ENCODE measurements at regions not wholly inside any gene's neighbourhood (a gene's known extent, or its start where the extent isn't known, plus 50 kb on each side); places are given as distances from the start of the nearest gene placed in this dataset.
"Not testable (repeated sequence)": the region's sequence is repeated elsewhere in the genome, so short reads cannot be mapped to it uniquely, and the experiment has no call there.

DNA sequence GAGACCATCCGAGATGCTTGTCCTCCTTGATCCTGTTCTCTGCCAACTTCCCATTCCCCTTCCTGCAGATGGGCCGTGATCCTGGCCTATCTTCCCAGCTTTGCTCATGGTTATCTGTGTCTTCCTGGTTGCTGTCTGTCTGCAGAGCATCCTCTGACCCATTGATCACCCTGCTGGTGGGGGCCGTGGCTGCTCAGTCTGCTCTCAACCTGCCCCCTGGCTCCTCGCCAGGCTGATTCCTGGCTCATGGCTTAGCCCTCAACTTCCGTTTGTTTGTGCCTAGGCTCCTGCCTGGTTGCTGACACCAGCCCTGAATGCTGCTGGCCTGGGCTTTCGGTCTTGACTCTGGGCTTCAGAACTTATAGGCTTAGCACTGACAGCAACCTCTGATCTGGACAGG lies 67.1 kb upstream of the SMIM15 start:
- Mint-ChIP-seq H3K36me3 (ENCODE audit: low read depth) (no peaks in the 10 kb centered on the region), H3K27me3 (no peaks in the 10 kb centered on the region), H3K27ac (no peak overlapping the region), H3K9me3 (no peaks in the 10 kb centered on the region), H3K4me1 (ENCODE audit: low read depth) (peaks cover 2% of the 10 kb centered on the region), H3K4me3 (no peak overlapping the region)
- ATAC-seq (no peak), DNase-seq (no peak)
- ChIA-PET CTCF (no interaction called here), POLR2A (interaction anchor here (0.7 kb wide), 1 partner anchor 15 kb away, joined by 4 read pairs; no protein-coding TSS in a partner anchor)
- intact Hi-C loops (cut with micrococcal nuclease): no loop called here
- no peak for TF ChIP-seq CTCF (IDR thresholded peaks at IDR 0.05)

GRCh38 chr5:61230492-61230891 lies 68.2 kb upstream of the SMIM15 start:
- Mint-ChIP-seq H3K9me3 (no peaks in the 10 kb centered on the region), H3K27me3 (no peaks in the 10 kb centered on the region), H3K36me3 (ENCODE audit: low read depth) (no peaks in the 10 kb centered on the region), H3K4me3 (no peak overlapping the region), H3K4me1 (ENCODE audit: low read depth) (peaks cover 2% of the 10 kb centered on the region), H3K27ac (no peak overlapping the region)
- POLR2A ChIA-PET: no interaction called here
- CTCF ChIA-PET: no interaction called here
- no peak for DNase-seq
- no peak for ATAC-seq
- intact Hi-C loops (cut with micrococcal nuclease): no loop called here
- TF ChIP-seq CTCF (IDR thresholded peaks at IDR 0.05): no peak

DNA sequence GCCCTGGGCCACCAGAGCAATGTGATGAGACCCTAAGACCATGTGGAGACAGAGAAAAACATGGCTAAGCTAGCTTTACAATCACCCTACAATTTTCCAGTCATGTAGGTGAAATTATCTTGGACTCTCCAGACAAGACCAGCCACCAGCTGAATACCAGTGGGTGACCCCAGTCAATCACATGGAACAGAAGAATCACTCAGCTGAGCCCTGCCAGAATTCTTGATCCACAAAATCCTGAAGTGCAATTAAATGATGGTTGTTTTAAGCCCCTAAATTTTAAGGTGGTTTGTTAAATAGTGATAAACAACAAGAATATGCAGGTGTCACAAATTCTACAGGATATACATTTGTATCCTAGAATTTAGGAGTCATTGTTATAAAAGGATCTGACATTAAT lies 69.5 kb upstream of the SMIM15 start:
- intact Hi-C loops (cut with micrococcal nuclease): no loop called here
- POLR2A ChIA-PET: no interaction called here

GRCh38 chr5:61232490-61233050 lies 70.3 kb upstream of the SMIM15 start:
- CTCF ChIA-PET: interaction anchor here (1.9 kb wide), 1 partner anchor 15 kb away, joined by 5 read pairs; no protein-coding TSS in a partner anchor
- DNase-seq: no peak
- Mint-ChIP-seq H3K27ac (no peak overlapping the region), H3K9me3 (no peaks in the 10 kb centered on the region), H3K36me3 (ENCODE audit: low read depth) (no peaks in the 10 kb centered on the region), H3K4me1 (ENCODE audit: low read depth) (peaks cover 2% of the 10 kb centered on the region), H3K27me3 (no peaks in the 10 kb centered on the region), H3K4me3 (no peak overlapping the region)
- TF ChIP-seq CTCF (IDR thresholded peaks at IDR 0.05): no peak
- POLR2A ChIA-PET: interaction anchor here (0.7 kb wide), 1 partner anchor 15 kb away, joined by 3 read pairs; no protein-coding TSS in a partner anchor
- no peak for ATAC-seq
- intact Hi-C loops (cut with micrococcal nuclease): no loop called here

More for the DNA sequence above, 69.5 kb upstream of the SMIM15 start:
- no peak overlapping the region for H3K4me3 Mint-ChIP-seq
- no peak for TF ChIP-seq CTCF (IDR thresholded peaks at IDR 0.05)
- no peak overlapping the region for H3K27ac Mint-ChIP-seq
- H3K9me3 Mint-ChIP-seq: no peaks in the 10 kb centered on the region
- no peaks in the 10 kb centered on the region for H3K36me3 Mint-ChIP-seq (ENCODE audit: low read depth)
- CTCF ChIA-PET: interaction anchor here (1.9 kb wide), 1 partner anchor 14 kb away, joined by 5 read pairs; no protein-coding TSS in a partner anchor
- H3K4me1 Mint-ChIP-seq (ENCODE audit: low read depth): peaks cover 2% of the 10 kb centered on the region
- DNase-seq (no peak), ATAC-seq (no peak)
- H3K27me3 Mint-ChIP-seq: no peaks in the 10 kb centered on the region

- no peaks in the 10 kb centered on the region for H3K27me3 Mint-ChIP-seq
- H3K27ac Mint-ChIP-seq: no peak overlapping the region
- intact Hi-C loops (cut with micrococcal nuclease): no loop called here
- CTCF ChIA-PET: interaction anchor here (1.2 kb wide), 1 partner anchor 425 kb away, joined by 3 read pairs; no protein-coding TSS in a partner anchor
- no peaks in the 10 kb centered on the region for H3K36me3 Mint-ChIP-seq (ENCODE audit: low read depth)
- H3K4me1 Mint-ChIP-seq (ENCODE audit: low read depth): peaks cover 2% of the 10 kb centered on the region
- no peak for ATAC-seq
- POLR2A ChIA-PET: no interaction called here
- DNase-seq: no peak
- H3K9me3 Mint-ChIP-seq: peaks cover 3% of the 10 kb centered on the region
- no peak overlapping the region for H3K4me3 Mint-ChIP-seq
- no peak for TF ChIP-seq CTCF (IDR thresholded peaks at IDR 0.05)
These were observed 71.8 kb upstream of the SMIM15 start for GRCh38 chr5:61234019-61234418.

GRCh38 chr5:61236715-61237114 lies 74.4 kb upstream of the SMIM15 start:
- H3K4me3 Mint-ChIP-seq; CTCF ChIA-PET; H3K27ac Mint-ChIP-seq; H3K9me3 Mint-ChIP-seq; H3K4me1 Mint-ChIP-seq (ENCODE audit: low read depth); H3K27me3 Mint-ChIP-seq; intact Hi-C loops (cut with micrococcal nuclease); H3K36me3 Mint-ChIP-seq (ENCODE audit: low read depth); DNase-seq; ATAC-seq; POLR2A ChIA-PET: not testable (repeated sequence)
